Glutamatergic neuron (in vitro differentiated cells): ENCODE measurements at regions not wholly inside any gene's neighbourhood (a gene's known extent, or its start where the extent isn't known, plus 50 kb on each side); places are given as distances from the start of the nearest gene placed in this dataset.
"Not testable (repeated sequence)": the region's sequence is repeated elsewhere in the genome, so short reads cannot be mapped to it uniquely, and the experiment has no call there.

Experiments
- DNase-seq: peaks from one replicate; pipeline ENCODE4 v3.0.0; 2022
- H3K27ac Mint-ChIP-seq: one replicate; pipeline ENCODE4 v1.8.0; 2020; ENCODE audit warnings: mild to moderate bottlenecking, mixed read lengths, inconsistent platforms; ENCODE audit not compliant: unreplicated experiment
- H3K27me3 Mint-ChIP-seq: one replicate; pipeline ENCODE4 v1.8.0; 2020; ENCODE audit warnings: mild to moderate bottlenecking, moderate library complexity, mixed read lengths, inconsistent platforms; ENCODE audit not compliant: unreplicated experiment
- H3K36me3 Mint-ChIP-seq: one replicate; pipeline ENCODE4 v1.8.0; 2020; ENCODE audit warnings: mild to moderate bottlenecking, mixed read lengths, inconsistent platforms; ENCODE audit not compliant: unreplicated experiment
- H3K4me1 Mint-ChIP-seq: one replicate; pipeline ENCODE4 v1.8.0; 2020; ENCODE audit warnings: mild to moderate bottlenecking, low read depth, mixed read lengths, inconsistent platforms; ENCODE audit not compliant: unreplicated experiment
- H3K4me3 Mint-ChIP-seq: one replicate; pipeline ENCODE4 v1.8.0; 2020; ENCODE audit warnings: mild to moderate bottlenecking, mixed read lengths, inconsistent platforms; ENCODE audit not compliant: unreplicated experiment
- H3K9me3 Mint-ChIP-seq: one replicate; pipeline ENCODE4 v1.8.0; 2020; ENCODE audit warnings: mild to moderate bottlenecking, moderate library complexity, mixed read lengths, inconsistent platforms; ENCODE audit not compliant: unreplicated experiment
- TF ChIP-seq, protein P1 (sequence below): fragments of 200-600 bp; sonication (generic); IDR thresholded peaks from one replicate; pipeline ENCODE4 v1.5.0; 2021; ENCODE audit not compliant: partially characterized antibody, unreplicated experiment

DNA sequence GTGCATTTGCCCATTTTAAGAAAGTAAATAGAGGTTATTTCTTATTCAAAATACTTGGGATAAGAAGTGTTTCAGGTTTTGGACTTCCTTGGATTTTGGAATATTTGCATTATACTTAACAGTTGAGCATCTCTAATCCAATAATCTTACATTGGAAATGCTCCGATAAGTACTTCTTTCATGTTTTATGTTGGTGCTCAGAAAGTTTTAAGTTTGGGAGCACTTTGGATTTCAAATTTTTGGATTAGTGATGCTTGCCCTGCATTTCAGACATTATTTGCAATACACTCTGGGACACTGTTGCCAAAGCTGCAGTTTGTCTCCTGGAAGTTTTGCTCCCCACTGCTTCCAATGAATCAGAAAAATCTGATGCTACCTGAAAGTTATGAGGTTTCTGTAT lies 691.9 kb upstream of the SLITRK6 start:
- H3K4me1 Mint-ChIP-seq, result no peaks in the 10 kb centered on the region
- H3K9me3 Mint-ChIP-seq, result no peaks in the 10 kb centered on the region
- H3K27me3 Mint-ChIP-seq, result no peaks in the 10 kb centered on the region
- H3K4me3 Mint-ChIP-seq, result no peak overlapping the region
- H3K36me3 Mint-ChIP-seq, result no peaks in the 10 kb centered on the region
- TF ChIP-seq, protein P1, sequence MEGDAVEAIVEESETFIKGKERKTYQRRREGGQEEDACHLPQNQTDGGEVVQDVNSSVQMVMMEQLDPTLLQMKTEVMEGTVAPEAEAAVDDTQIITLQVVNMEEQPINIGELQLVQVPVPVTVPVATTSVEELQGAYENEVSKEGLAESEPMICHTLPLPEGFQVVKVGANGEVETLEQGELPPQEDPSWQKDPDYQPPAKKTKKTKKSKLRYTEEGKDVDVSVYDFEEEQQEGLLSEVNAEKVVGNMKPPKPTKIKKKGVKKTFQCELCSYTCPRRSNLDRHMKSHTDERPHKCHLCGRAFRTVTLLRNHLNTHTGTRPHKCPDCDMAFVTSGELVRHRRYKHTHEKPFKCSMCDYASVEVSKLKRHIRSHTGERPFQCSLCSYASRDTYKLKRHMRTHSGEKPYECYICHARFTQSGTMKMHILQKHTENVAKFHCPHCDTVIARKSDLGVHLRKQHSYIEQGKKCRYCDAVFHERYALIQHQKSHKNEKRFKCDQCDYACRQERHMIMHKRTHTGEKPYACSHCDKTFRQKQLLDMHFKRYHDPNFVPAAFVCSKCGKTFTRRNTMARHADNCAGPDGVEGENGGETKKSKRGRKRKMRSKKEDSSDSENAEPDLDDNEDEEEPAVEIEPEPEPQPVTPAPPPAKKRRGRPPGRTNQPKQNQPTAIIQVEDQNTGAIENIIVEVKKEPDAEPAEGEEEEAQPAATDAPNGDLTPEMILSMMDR, result no peak
- H3K27ac Mint-ChIP-seq, result no peak overlapping the region
- no peak for DNase-seq

DNA sequence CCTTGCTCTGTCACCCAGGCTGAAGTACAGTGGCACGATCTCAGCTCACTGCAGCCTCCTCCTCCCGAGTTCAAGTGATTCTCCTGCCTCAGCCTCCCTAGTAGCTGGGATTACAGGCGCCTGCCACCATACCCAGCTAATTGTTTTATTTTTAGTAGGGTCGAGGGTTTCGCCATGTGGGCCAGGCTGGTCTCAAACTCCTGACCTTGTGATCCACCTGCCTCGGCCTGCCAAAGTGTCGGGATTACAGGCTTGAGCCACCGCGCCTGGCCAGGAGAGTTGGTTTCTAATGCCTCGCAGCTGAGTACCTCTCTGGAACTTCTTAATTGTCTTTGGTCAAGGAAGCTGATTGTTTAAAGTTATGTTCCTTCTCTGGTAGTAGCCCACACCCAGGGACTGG lies 702.7 kb upstream of the SLITRK6 start:
- not testable (repeated sequence) for H3K9me3 Mint-ChIP-seq, H3K36me3 Mint-ChIP-seq, H3K27me3 Mint-ChIP-seq, H3K27ac Mint-ChIP-seq, H3K4me3 Mint-ChIP-seq, H3K4me1 Mint-ChIP-seq, DNase-seq

- no peak for DNase-seq
- Mint-ChIP-seq H3K4me1 (no peaks in the 10 kb centered on the region), H3K36me3 (no peaks in the 10 kb centered on the region), H3K27me3 (no peaks in the 10 kb centered on the region), H3K9me3 (no peaks in the 10 kb centered on the region), H3K27ac (no peak overlapping the region), H3K4me3 (no peak overlapping the region)
- TF ChIP-seq, protein P1, result no peak
These were observed 711.6 kb upstream of the SLITRK6 start for GRCh38 chr13:86510792-86511191.

DNA sequence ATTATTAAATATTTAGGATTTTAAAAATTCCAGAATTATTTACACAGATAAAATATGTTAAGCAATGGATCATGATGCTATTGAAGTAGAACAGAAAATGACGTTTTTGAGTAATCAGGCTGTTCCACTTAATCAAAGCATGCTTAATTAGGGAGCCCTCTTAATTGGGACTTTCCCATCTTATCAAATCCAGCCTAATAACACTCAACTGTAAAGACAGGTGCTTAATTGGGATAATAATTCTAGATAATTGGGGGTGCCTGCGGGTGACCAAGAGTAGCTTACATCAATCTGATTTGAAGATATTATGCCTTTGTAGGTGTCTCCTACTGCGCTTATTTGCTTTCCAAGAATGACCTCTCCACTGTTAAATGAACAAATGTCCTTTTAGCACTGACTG lies 742.2 kb upstream of the SLITRK6 start:
- TF ChIP-seq, protein P1, result no peak
- Mint-ChIP-seq H3K36me3 (no peaks in the 10 kb centered on the region), H3K4me1 (no peaks in the 10 kb centered on the region), H3K9me3 (no peaks in the 10 kb centered on the region), H3K27ac (no peak overlapping the region), H3K27me3 (no peaks in the 10 kb centered on the region), H3K4me3 (no peak overlapping the region)
- no peak for DNase-seq

DNA sequence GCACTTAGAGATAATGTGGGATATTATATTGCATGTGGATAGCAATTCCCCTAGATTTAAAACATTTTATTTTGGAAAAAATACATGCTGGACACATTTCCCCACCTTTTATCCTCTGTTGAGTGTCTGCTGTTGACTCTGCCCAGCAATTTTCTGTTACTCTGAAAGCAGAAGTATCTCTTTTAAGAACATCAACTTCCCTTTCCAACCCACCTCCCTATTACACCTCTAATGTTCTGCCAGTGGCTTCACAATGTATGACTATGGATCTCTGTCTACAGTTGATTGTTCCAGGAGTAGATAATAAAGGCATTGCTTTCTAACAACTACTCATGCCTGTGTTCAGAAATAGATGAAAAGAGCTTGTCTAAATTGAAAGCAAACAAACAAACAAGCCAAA lies 754.8 kb upstream of the SLITRK6 start:
- Mint-ChIP-seq H3K4me1 (peaks cover 24% of the 10 kb centered on the region), H3K27ac (peak overlapping the region; percentile 74), H3K9me3 (peaks cover 5% of the 10 kb centered on the region), H3K27me3 (peaks cover 5% of the 10 kb centered on the region), H3K36me3 (no peaks in the 10 kb centered on the region), H3K4me3 (no peak overlapping the region)
- TF ChIP-seq, protein P1, result no peak
- DNase-seq, result no peak

DNA sequence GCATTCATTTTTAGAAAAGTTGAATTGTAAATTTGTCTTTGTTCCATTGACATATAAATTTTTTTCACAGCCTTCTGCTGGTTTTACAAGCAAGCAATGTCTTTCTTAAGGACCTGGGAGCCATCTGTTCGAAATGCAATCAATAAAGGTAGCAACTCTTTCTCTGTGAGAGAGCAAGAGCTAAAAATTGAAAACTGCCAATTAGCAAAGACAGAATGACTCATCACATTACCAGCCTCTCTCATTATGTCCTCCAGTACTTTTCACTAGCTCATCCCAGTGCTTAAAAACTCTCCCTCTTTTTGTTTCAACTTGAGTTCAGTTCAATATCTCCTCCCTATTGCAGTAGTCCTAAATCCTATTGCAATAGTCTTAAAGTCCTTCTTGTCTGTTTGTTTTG lies 760.7 kb upstream of the SLITRK6 start:
- H3K36me3 Mint-ChIP-seq, result no peaks in the 10 kb centered on the region
- H3K4me1 Mint-ChIP-seq, result peaks cover 18% of the 10 kb centered on the region
- TF ChIP-seq, protein P1, result no peak
- H3K9me3 Mint-ChIP-seq, result peaks cover 4% of the 10 kb centered on the region
- peaks cover 6% of the 10 kb centered on the region for H3K27me3 Mint-ChIP-seq
- DNase-seq, result no peak
- peak overlapping the region; percentile 35 for H3K4me3 Mint-ChIP-seq
- peak overlapping the region; percentile 96 for H3K27ac Mint-ChIP-seq
